Hematopoietic multipotent progenitor cell treated with erythropoietin and hydrocortisone succinate and interleukin-3 and kit ligand, for 6 days (in vitro differentiated cells): ENCODE measurements at regions not wholly inside any gene's neighbourhood (a gene's known extent, or its start where the extent isn't known, plus 50 kb on each side); places are given as distances from the start of the nearest gene placed in this dataset.

ENCODE experiments used
- DNase-seq: peaks from one replicate; pipeline ENCODE4 v3.0.0-alpha.2; 2015

GRCh38 chr12:118777504-118777903 lies 203.8 kb upstream of the SRRM4 start:
- DNase-seq: no peak

- no peak for DNase-seq
Observed at GRCh38 chr12:118778077-118778476, 203.3 kb upstream of the SRRM4 start.

GRCh38 chr12:118780939-118781338 lies 200.4 kb upstream of the SRRM4 start:
- no peak for DNase-seq

- DNase-seq: no peak
Observed at GRCh38 chr12:118781692-118782091, 199.6 kb upstream of the SRRM4 start.

GRCh38 chr12:118783703-118784102 lies 197.6 kb upstream of the SRRM4 start:
- DNase-seq: no peak

GRCh38 chr12:118790578-118790977 lies 190.8 kb upstream of the SRRM4 start:
- DNase-seq: no peak

GRCh38 chr12:118813778-118814357 lies 167.5 kb upstream of the SRRM4 start:
- peak; percentile 4 for DNase-seq

- DNase-seq: no peak
Observed at GRCh38 chr12:118816296-118816695, 165.0 kb upstream of the SRRM4 start.

- DNase-seq: no peak
Observed at GRCh38 chr12:118821386-118821925, 159.9 kb upstream of the SRRM4 start.

GRCh38 chr12:118822512-118822911 lies 158.8 kb upstream of the SRRM4 start:
- DNase-seq: no peak

- no peak for DNase-seq
Observed at GRCh38 chr12:118827047-118827446, 154.3 kb upstream of the SRRM4 start.

GRCh38 chr12:118827606-118828005 lies 153.7 kb upstream of the SRRM4 start:
- no peak for DNase-seq

- no peak for DNase-seq
Observed at GRCh38 chr12:118830296-118830695, 151.0 kb upstream of the SRRM4 start.

- DNase-seq: no peak
Observed at GRCh38 chr12:118835926-118836325, 145.4 kb upstream of the SRRM4 start.

GRCh38 chr12:118840399-118840798 lies 140.9 kb upstream of the SRRM4 start:
- peak; percentile 3 for DNase-seq

- no peak for DNase-seq
Observed at GRCh38 chr12:118840878-118841277, 140.5 kb upstream of the SRRM4 start.

- DNase-seq: no peak
Observed at GRCh38 chr12:118841588-118841987, 139.8 kb upstream of the SRRM4 start.

GRCh38 chr12:118842866-118843265 lies 138.5 kb upstream of the SRRM4 start:
- DNase-seq: no peak

- no peak for DNase-seq
Observed at GRCh38 chr12:118846416-118846815, 134.9 kb upstream of the SRRM4 start.

GRCh38 chr12:118850244-118850825 lies 131.0 kb upstream of the SRRM4 start:
- DNase-seq: peak; percentile 39

GRCh38 chr12:118851891-118852290 lies 129.4 kb upstream of the SRRM4 start:
- DNase-seq: no peak

GRCh38 chr12:118853634-118854033 lies 127.7 kb upstream of the SRRM4 start:
- DNase-seq: peak; percentile 23

- no peak for DNase-seq
Observed at GRCh38 chr12:118855858-118856257, 125.5 kb upstream of the SRRM4 start.

GRCh38 chr12:118866346-118866745 lies 115.0 kb upstream of the SRRM4 start:
- DNase-seq: peak; percentile 4

- no peak for DNase-seq
Observed at GRCh38 chr12:118870551-118870950, 110.8 kb upstream of the SRRM4 start.
